Naive thymus-derived CD4-positive, alpha-beta T cell (primary cell): ENCODE measurements at regions not wholly inside any gene's neighbourhood (a gene's known extent, or its start where the extent isn't known, plus 50 kb on each side); places are given as distances from the start of the nearest gene placed in this dataset.

Experiments used
- ATAC-seq: fragments of 150-1000 bp; cut with Tn5 transposase; 2 replicates; pipeline ENCODE4 v1.10.0; 2021; ENCODE audit warnings: mild to moderate bottlenecking, moderate library complexity
- CTCF ChIA-PET: fragments of 350-600 bp; sonication (Branson Sonifier 250); formaldehyde crosslinking; loops from one replicate; lab custom pipeline; 2021; ENCODE audit warnings: antibody characterized with exemption; lab: Charles Lee
- POLR2A ChIA-PET: fragments of 350-600 bp; sonication (Branson Sonifier 250); formaldehyde crosslinking; loops from one replicate; lab custom pipeline; 2021; ENCODE audit warnings: antibody characterized with exemption, inconsistent platforms; lab: Charles Lee
- DNase-seq, 9 donors: peaks; one replicate each; pipeline versions ENCODE4 v3.0.0 to v3.0.0-alpha.2; 2020 to 2022; ENCODE audit warnings: mixed read lengths in 1 of 9
- H3K27ac ChIP-seq: one replicate; pipeline ENCODE4 v1.7.0; 2013; ENCODE audit warnings: mild to moderate bottlenecking, low read depth, low read length, moderate library complexity
- H3K27me3 ChIP-seq, 2 donors: one replicate each; pipeline ENCODE4 v1.7.0; 2013; ENCODE audit warnings: low read length in 2 of 2, mild to moderate bottlenecking in 2 of 2, moderate library complexity in 2 of 2; ENCODE audit not compliant: control insufficient read depth in 2 of 2, insufficient read depth in 2 of 2
- H3K36me3 ChIP-seq, 3 experiments: 1 replicate in 2 of 3; 2 replicates in 1 of 3; pipeline ENCODE4 v1.7.0; 2013; ENCODE audit warnings: low read length in 3 of 3, mild to moderate bottlenecking in 3 of 3, moderate library complexity in 1 of 3; ENCODE audit not compliant: insufficient read depth in 3 of 3, control insufficient read depth in 2 of 3
- H3K4me1 ChIP-seq, 2 donors: one replicate each; pipeline ENCODE4 v1.7.0; 2013; ENCODE audit warnings: low read length in 2 of 2, mild to moderate bottlenecking in 2 of 2, moderate library complexity in 1 of 2; ENCODE audit not compliant: control insufficient read depth in 2 of 2, insufficient read depth in 2 of 2
- H3K4me3 ChIP-seq: 2 replicates; pipeline ENCODE4 v1.7.0; 2013; ENCODE audit warnings: mild to moderate bottlenecking, low read length
- H3K9me3 ChIP-seq, 3 experiments: 1 replicate in 2 of 3; 2 replicates in 1 of 3; pipeline ENCODE4 v1.7.0; 2013; ENCODE audit warnings: low read length in 3 of 3; ENCODE audit not compliant: control insufficient read depth in 2 of 3
- H3K27ac Mint-ChIP-seq, 9 donors: one replicate each; pipeline ENCODE4 v1.8.0; 2020 to 2022; ENCODE audit warnings: mixed read lengths in 9 of 9, mild to moderate bottlenecking in 8 of 9, moderate library complexity in 5 of 9, inconsistent platforms in 2 of 9
- H3K27me3 Mint-ChIP-seq, 5 donors: one replicate each; pipeline ENCODE4 v1.8.0; 2021 to 2022; ENCODE audit warnings: mixed read lengths in 5 of 5, mild to moderate bottlenecking in 1 of 5
- H3K36me3 Mint-ChIP-seq, 5 donors: one replicate each; pipeline ENCODE4 v1.8.0; 2020 to 2022; ENCODE audit warnings: mixed read lengths in 5 of 5, mild to moderate bottlenecking in 3 of 5, inconsistent platforms in 1 of 5
- H3K4me1 Mint-ChIP-seq, 7 donors: one replicate each; pipeline ENCODE4 v1.8.0; 2020 to 2022; ENCODE audit warnings: mixed read lengths in 7 of 7, mild to moderate bottlenecking in 3 of 7, inconsistent platforms in 1 of 7
- H3K4me3 Mint-ChIP-seq, 10 donors: one replicate each; pipeline ENCODE4 v1.8.0; 2020 to 2022; ENCODE audit warnings: mild to moderate bottlenecking in 10 of 10, mixed read lengths in 10 of 10, moderate library complexity in 6 of 10, inconsistent platforms in 2 of 10
- H3K9me3 Mint-ChIP-seq, 11 donors: one replicate each; pipeline ENCODE4 v1.8.0; 2020 to 2022; ENCODE audit warnings: mixed read lengths in 11 of 11, mild to moderate bottlenecking in 4 of 11, inconsistent platforms in 1 of 11, moderate library complexity in 1 of 11
- intact Hi-C, 2 donors: fragments of 100-400 bp; cut with micrococcal nuclease; formaldehyde crosslinking; loops; one replicate each; pipeline ENCODE4 v1.15.1; 2023

DNA sequence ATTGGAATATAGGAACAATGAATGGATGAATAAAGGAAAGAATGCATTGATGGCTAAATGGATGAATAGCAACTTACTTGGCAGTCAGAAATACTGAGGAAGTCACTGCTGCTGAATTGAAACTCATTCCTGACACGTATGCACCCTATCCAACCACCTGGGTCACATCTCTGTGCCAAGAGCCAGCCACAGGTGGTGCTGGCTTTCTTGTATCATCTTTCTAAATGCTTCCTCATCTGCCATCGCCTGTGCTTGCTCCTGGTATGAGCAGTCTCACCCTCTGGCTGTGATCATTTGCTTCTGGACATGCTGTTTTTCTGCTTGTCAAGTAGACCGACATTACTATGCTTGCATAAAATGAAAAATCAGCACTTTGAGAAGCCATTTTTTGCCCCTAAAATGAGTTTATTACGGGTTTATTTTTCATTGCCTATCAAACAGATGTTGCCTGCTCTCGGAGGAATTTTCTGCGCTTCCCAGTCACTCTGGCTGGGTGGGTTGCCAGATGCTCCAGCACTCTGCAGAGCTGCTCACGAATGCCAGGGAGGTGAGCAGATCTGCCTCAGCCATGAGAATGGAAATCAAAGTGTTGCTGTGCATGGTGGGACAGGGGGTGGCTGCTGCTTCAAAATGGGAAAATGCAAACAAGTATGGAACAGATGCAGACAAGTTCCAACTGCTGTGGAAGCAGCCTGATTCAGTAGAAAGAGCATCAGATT, 1349.6 kb upstream of the CDH8 start:
- no peaks in the 10 kb centered on the region for H3K27me3 ChIP-seq
- Mint-ChIP-seq H3K27me3 (no peaks in the 10 kb centered on the region), H3K36me3 (no peaks in the 10 kb centered on the region), H3K4me1 (no peaks in the 10 kb centered on the region), H3K9me3 (peaks cover 0 to 15% (median 4%) of the 10 kb centered on the region in 11 donors), H3K27ac (peak overlapping the region in 1 of 9 donors; percentile 30), H3K4me3 (no peak overlapping the region)
- no peaks in the 10 kb centered on the region for H3K9me3 ChIP-seq
- intact Hi-C loops = no loop called here
- ATAC-seq (no peak), DNase-seq (no peak)
- POLR2A ChIA-PET = no interaction called here
- H3K27ac ChIP-seq = no peak overlapping the region
- H3K4me3 ChIP-seq = no peak overlapping the region
- CTCF ChIA-PET = no interaction called here
- H3K36me3 ChIP-seq = no peaks in the 10 kb centered on the region
- H3K4me1 ChIP-seq = no peaks in the 10 kb centered on the region

DNA sequence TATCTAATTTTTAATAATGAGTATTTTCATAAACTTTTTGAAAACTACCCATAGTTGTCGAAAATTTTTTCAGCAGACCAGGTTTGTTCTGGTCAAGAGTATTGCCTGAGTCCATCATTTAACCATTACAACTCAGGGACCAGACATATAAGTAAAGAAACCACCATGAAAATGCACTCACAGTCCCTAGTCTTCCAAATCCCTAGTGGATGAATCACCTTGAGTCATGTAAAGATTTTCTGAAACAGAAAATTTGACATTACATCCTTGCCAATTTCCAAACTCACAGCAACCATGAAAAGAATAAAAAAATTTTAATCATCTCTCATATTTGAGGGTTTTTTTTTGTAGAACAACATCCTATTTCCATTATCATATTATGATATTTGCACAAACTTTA, 1337.5 kb upstream of the CDH8 start:
- DNase-seq (no peak), ATAC-seq (no peak)
- no peaks in the 10 kb centered on the region for H3K27me3 ChIP-seq
- intact Hi-C loops = no loop called here
- no peaks in the 10 kb centered on the region for H3K9me3 ChIP-seq
- no peak overlapping the region for H3K4me3 Mint-ChIP-seq
- H3K4me3 ChIP-seq = no peak overlapping the region
- POLR2A ChIA-PET = no interaction called here
- no peak overlapping the region for H3K27ac Mint-ChIP-seq
- CTCF ChIA-PET = no interaction called here
- no peak overlapping the region for H3K27ac ChIP-seq
- peaks cover 2 to 37% (median 12%) of the 10 kb centered on the region in 11 donors for H3K9me3 Mint-ChIP-seq
- H3K27me3 Mint-ChIP-seq = no peaks in the 10 kb centered on the region
- H3K4me1 Mint-ChIP-seq = no peaks in the 10 kb centered on the region
- no peaks in the 10 kb centered on the region for H3K36me3 ChIP-seq
- H3K36me3 Mint-ChIP-seq = no peaks in the 10 kb centered on the region
- no peaks in the 10 kb centered on the region for H3K4me1 ChIP-seq

DNA sequence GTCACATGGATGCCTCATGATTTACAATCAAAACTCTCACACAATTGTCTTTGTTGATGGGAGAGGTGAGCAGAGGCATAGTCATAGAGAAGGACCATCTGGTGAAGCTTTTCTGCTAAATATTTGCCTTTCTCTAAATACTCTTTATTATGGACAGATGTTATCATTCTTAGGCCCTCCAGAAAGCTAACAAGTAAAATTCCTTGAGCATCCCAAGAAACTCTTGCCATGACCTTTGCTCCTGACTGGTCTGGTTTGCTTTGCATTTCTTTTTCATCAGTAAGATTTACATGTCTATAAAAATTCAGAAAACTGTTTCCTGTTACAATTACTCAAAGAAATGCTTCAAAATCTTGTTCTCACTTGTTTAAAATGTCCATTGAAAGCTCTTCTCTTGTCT, 1336.6 kb upstream of the CDH8 start:
- H3K27me3 ChIP-seq = no peaks in the 10 kb centered on the region
- DNase-seq (no peak), ATAC-seq (no peak)
- no peak overlapping the region for H3K4me3 Mint-ChIP-seq
- no peaks in the 10 kb centered on the region for H3K4me1 ChIP-seq
- H3K9me3 Mint-ChIP-seq = peaks cover 2 to 37% (median 13%) of the 10 kb centered on the region in 11 donors
- H3K36me3 ChIP-seq = no peaks in the 10 kb centered on the region
- H3K27ac Mint-ChIP-seq = no peak overlapping the region
- ChIA-PET CTCF (no interaction called here), POLR2A (no interaction called here)
- H3K36me3 Mint-ChIP-seq = no peaks in the 10 kb centered on the region
- intact Hi-C loops = no loop called here
- no peak overlapping the region for H3K4me3 ChIP-seq
- H3K4me1 Mint-ChIP-seq = no peaks in the 10 kb centered on the region
- H3K27ac ChIP-seq = no peak overlapping the region
- no peaks in the 10 kb centered on the region for H3K27me3 Mint-ChIP-seq
- peaks cover 0 to 6% (median 0%) of the 10 kb centered on the region in 3 experiments for H3K9me3 ChIP-seq

DNA sequence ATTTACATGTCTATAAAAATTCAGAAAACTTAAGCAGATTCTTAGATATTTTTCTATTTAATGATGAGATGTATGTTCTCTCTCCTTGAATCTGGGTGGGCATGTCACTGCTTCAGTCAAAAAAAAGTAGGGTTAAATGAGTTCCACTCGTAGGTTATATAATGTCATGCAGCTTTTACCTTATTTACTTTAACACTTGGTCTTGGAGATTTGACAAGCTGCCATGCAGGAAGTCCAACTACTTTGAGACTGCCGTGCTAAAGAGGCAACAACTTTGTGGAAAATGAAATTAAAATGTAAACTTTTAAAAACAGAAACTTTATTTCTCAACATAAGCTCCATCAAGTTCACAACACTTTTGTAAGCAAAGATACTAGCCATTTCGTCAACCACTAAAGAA, 1336.0 kb upstream of the CDH8 start:
- Mint-ChIP-seq H3K4me3 (no peak overlapping the region), H3K9me3 (peaks cover 2 to 37% (median 13%) of the 10 kb centered on the region in 11 donors), H3K27me3 (no peaks in the 10 kb centered on the region), H3K36me3 (no peaks in the 10 kb centered on the region), H3K27ac (no peak overlapping the region), H3K4me1 (no peaks in the 10 kb centered on the region)
- CTCF ChIA-PET = no interaction called here
- Histone ChIP-seq H3K4me3 (no peak overlapping the region), H3K27ac (no peak overlapping the region), H3K9me3 (peaks cover 0 to 7% (median 0%) of the 10 kb centered on the region in 3 experiments), H3K4me1 (no peaks in the 10 kb centered on the region), H3K27me3 (no peaks in the 10 kb centered on the region), H3K36me3 (no peaks in the 10 kb centered on the region)
- POLR2A ChIA-PET = no interaction called here
- intact Hi-C loops = no loop called here
- ATAC-seq (no peak), DNase-seq (no peak)

DNA sequence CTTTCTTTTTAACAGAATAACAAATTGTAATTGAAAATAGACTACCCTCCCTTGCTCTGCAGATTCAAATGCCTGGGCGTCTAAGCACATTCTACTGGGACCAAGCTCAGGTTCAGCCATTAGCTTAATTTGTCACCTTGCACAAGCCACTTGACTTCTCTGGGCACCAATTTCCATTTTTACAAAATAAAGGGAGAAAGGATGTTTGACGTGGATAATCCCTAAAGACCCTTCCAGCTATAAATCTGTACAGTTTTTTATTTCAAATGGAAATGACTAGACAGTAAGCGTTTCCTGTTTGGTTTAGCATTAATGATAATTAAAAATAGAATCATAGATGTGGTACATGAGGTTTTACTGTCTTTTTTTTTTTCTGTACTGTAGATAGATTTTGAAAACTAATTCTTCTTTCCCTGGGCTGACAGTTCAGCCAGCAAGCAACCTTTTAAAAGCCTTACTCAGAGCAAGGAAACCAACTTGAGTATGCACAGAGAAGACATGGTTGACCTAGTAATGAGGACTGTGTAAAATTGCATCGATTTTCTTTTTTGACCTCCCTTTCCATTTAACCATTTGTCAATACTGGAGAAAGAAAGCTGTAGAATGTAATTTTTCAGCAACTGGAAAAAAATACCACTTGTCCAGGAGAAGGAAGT, 1329.5 kb upstream of the CDH8 start:
- no peaks in the 10 kb centered on the region for H3K4me1 Mint-ChIP-seq
- intact Hi-C loops = no loop called here
- H3K36me3 ChIP-seq = no peaks in the 10 kb centered on the region

DNA sequence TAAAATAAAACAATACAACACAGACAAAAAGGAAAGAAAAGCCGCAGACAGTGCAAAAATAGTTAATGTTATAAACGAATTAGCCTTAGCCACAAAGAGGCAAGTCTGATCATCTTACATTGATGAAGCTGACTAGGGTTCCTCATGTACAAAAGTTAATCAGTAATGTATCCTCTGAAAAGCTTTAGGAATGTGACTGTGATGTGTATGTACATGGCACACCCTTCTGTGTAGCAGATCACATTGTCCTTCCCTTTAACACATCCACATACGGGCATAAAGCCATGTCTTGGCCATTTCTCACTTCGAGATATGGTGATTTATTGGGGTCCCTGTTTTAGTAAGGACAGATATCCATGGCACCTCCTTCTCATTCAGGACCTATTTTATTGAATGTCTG, 1327.5 kb upstream of the CDH8 start:
- H3K9me3 Mint-ChIP-seq = peaks cover 0 to 8% (median 1%) of the 10 kb centered on the region in 11 donors
- intact Hi-C loops = loop anchor here (5.0 kb wide), 1 partner anchor 1754 kb away; no protein-coding TSS in a partner anchor
- CTCF ChIA-PET = no interaction called here

More for the DNA sequence above, 1329.5 kb upstream of the CDH8 start:
- ChIA-PET CTCF (no interaction called here), POLR2A (no interaction called here)
- H3K27me3 Mint-ChIP-seq = no peaks in the 10 kb centered on the region
- Histone ChIP-seq H3K4me1 (no peaks in the 10 kb centered on the region), H3K27ac (no peak overlapping the region), H3K27me3 (no peaks in the 10 kb centered on the region), H3K9me3 (peaks cover 0 to 7% (median 0%) of the 10 kb centered on the region in 3 experiments), H3K4me3 (no peak overlapping the region)
- ATAC-seq = no peak
- no peaks in the 10 kb centered on the region for H3K36me3 Mint-ChIP-seq
- no peak for DNase-seq
- H3K4me3 Mint-ChIP-seq = no peak overlapping the region
- no peak overlapping the region for H3K27ac Mint-ChIP-seq
- peaks cover 0 to 13% (median 6%) of the 10 kb centered on the region in 11 donors for H3K9me3 Mint-ChIP-seq

More for the DNA sequence above, 1327.5 kb upstream of the CDH8 start:
- H3K27ac ChIP-seq = no peak overlapping the region
- H3K36me3 ChIP-seq = no peaks in the 10 kb centered on the region
- Mint-ChIP-seq H3K36me3 (no peaks in the 10 kb centered on the region), H3K27ac (no peak overlapping the region), H3K4me1 (no peaks in the 10 kb centered on the region), H3K4me3 (no peak overlapping the region), H3K27me3 (no peaks in the 10 kb centered on the region)
- peaks cover 0 to 7% (median 0%) of the 10 kb centered on the region in 3 experiments for H3K9me3 ChIP-seq
- no peaks in the 10 kb centered on the region for H3K27me3 ChIP-seq
- no peak overlapping the region for H3K4me3 ChIP-seq
- POLR2A ChIA-PET = no interaction called here
- H3K4me1 ChIP-seq = no peaks in the 10 kb centered on the region
- ATAC-seq = no peak
- no peak for DNase-seq
